ENCODE measurements at regions not wholly inside any gene's neighbourhood (a gene's known extent, or its start where the extent isn't known, plus 50 kb on each side); places are given as distances from the start of the nearest gene placed in this dataset.

GRCh38 chr5:58145397-58145934 is 314.4 kb downstream of the PLK2 start:
- DNase-seq, result no peak

- DNase-seq, result no peak
Measured at GRCh38 chr5:58143727-58144126, 316.2 kb downstream of the PLK2 start.

GRCh38 chr5:58143181-58143580 is 316.7 kb downstream of the PLK2 start:
- no peak for DNase-seq

- DNase-seq, result no peak
Measured at GRCh38 chr5:58138791-58139190, 321.1 kb downstream of the PLK2 start.

- no peak for DNase-seq
Measured at GRCh38 chr5:58136406-58136805, 323.5 kb downstream of the PLK2 start.

- no peak for DNase-seq
Measured at GRCh38 chr5:58135571-58136335, 324.1 kb downstream of the PLK2 start.

- DNase-seq, result peak in 1 of 2 experiments; percentile 4
Measured at GRCh38 chr5:58133631-58134296, 326.1 kb downstream of the PLK2 start.

GRCh38 chr5:58133216-58133615 is 326.7 kb downstream of the PLK2 start:
- DNase-seq, result no peak

GRCh38 chr5:58127255-58128220 is 332.3 kb downstream of the PLK2 start:
- DNase-seq, result peak; percentile 16 to 69

GRCh38 chr5:58123501-58123900 is 336.4 kb downstream of the PLK2 start:
- no peak for DNase-seq

- DNase-seq, result peak in 1 of 2 experiments; percentile 65
Measured at GRCh38 chr5:58122848-58123392, 337.0 kb downstream of the PLK2 start.

- peak in 1 of 2 experiments; percentile 64 for DNase-seq
Measured at GRCh38 chr5:58122157-58122556, 337.7 kb downstream of the PLK2 start.

GRCh38 chr5:58121391-58121790 is 338.5 kb downstream of the PLK2 start:
- DNase-seq, result peak in 1 of 2 experiments; percentile 20

- no peak for DNase-seq
Measured at GRCh38 chr5:58117542-58117941, 342.3 kb downstream of the PLK2 start.

GRCh38 chr5:58116346-58116745 is 343.5 kb downstream of the PLK2 start:
- no peak for DNase-seq

- DNase-seq, result peak; percentile 57 to 83
Measured at GRCh38 chr5:58115811-58116210, 344.1 kb downstream of the PLK2 start.

- DNase-seq, result no peak
Measured at GRCh38 chr5:58114324-58114723, 345.6 kb downstream of the PLK2 start.

GRCh38 chr5:58113172-58113571 is 346.7 kb downstream of the PLK2 start:
- no peak for DNase-seq

- DNase-seq, result no peak
Measured at GRCh38 chr5:58108511-58108910, 351.4 kb downstream of the PLK2 start.

GRCh38 chr5:58107704-58108103 is 352.2 kb downstream of the PLK2 start:
- DNase-seq, result no peak

GRCh38 chr5:58106754-58107410 is 353.0 kb downstream of the PLK2 start:
- DNase-seq, result no peak

GRCh38 chr5:58105836-58106235 is 354.1 kb downstream of the PLK2 start:
- no peak for DNase-seq

Data from NCI-H524 (cell line).